ENCODE measurements at regions not wholly inside any gene's neighbourhood (a gene's known extent, or its start where the extent isn't known, plus 50 kb on each side); places are given as distances from the start of the nearest gene placed in this dataset.

DNA sequence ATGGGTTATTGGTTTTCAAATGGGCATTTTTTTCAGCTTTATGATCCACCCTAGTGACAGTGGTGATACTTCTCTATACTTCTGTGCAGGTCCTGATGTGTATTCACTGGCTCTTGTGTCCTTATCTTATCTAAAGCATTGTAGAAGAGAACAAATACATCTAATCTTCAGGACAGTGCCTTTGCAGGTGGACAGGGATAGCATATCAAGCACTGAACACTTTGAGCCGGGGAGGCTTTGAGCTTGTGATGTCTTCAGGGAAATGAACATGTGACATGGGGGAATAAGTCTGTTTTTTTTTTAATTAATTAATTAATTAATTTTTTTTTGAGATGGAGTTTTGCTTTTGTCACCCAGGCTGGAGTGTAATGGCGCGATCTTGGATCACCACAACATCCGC, 115.5 kb upstream of the KLF4 start:
- Histone ChIP-seq H3K27me3 (no peaks in the 10 kb centered on the region), H3K4me3 (no peak overlapping the region), H3K4me1 (no peaks in the 10 kb centered on the region), H3K9me3 (no peaks in the 10 kb centered on the region), H3K27ac (no peak overlapping the region), H3K36me3 (no peaks in the 10 kb centered on the region)
- WGBS, 2 donors, result 83 to 84% methylated on average over 4 of the region's 4 CpGs
- intact Hi-C loops (cut with DNase I), result no loop called here
- TF ChIP-seq, protein P1, sequence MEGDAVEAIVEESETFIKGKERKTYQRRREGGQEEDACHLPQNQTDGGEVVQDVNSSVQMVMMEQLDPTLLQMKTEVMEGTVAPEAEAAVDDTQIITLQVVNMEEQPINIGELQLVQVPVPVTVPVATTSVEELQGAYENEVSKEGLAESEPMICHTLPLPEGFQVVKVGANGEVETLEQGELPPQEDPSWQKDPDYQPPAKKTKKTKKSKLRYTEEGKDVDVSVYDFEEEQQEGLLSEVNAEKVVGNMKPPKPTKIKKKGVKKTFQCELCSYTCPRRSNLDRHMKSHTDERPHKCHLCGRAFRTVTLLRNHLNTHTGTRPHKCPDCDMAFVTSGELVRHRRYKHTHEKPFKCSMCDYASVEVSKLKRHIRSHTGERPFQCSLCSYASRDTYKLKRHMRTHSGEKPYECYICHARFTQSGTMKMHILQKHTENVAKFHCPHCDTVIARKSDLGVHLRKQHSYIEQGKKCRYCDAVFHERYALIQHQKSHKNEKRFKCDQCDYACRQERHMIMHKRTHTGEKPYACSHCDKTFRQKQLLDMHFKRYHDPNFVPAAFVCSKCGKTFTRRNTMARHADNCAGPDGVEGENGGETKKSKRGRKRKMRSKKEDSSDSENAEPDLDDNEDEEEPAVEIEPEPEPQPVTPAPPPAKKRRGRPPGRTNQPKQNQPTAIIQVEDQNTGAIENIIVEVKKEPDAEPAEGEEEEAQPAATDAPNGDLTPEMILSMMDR (IDR thresholded peaks at IDR 0.05), result no peak
- no peak for TF ChIP-seq POLR2A (IDR thresholded peaks at IDR 0.05)
- no peak for DNase-seq

DNA sequence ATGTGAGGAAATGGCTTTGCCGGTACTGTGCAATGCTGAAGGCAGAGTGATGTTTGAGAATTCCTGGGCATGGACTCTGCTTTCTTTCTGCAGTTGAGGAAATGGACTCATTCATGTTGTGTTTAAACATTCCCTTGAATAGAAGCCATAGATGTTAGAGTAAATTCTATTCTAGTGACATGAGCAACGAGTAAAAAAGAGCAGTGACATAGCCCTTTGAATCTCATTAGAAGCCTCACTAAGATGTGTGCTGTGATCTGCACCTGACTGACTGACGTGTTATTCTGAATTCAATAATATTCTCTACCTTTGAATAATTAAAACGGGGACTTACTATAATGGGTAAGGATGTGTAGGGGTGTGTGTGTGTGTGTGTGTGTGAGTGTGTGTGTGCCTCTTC, 113.7 kb upstream of the KLF4 start:
- Histone ChIP-seq H3K36me3 (no peaks in the 10 kb centered on the region), H3K4me3 (no peak overlapping the region), H3K27me3 (no peaks in the 10 kb centered on the region), H3K9me3 (no peaks in the 10 kb centered on the region), H3K4me1 (no peaks in the 10 kb centered on the region), H3K27ac (no peak overlapping the region)
- no peak for DNase-seq
- 60 to 72% methylated on average over 4 of the region's 4 CpGs for WGBS, 2 donors
- intact Hi-C loops (cut with DNase I), result no loop called here
- no peak for TF ChIP-seq POLR2A (IDR thresholded peaks at IDR 0.05)
- TF ChIP-seq, protein P1 (IDR thresholded peaks at IDR 0.05), result no peak

DNA sequence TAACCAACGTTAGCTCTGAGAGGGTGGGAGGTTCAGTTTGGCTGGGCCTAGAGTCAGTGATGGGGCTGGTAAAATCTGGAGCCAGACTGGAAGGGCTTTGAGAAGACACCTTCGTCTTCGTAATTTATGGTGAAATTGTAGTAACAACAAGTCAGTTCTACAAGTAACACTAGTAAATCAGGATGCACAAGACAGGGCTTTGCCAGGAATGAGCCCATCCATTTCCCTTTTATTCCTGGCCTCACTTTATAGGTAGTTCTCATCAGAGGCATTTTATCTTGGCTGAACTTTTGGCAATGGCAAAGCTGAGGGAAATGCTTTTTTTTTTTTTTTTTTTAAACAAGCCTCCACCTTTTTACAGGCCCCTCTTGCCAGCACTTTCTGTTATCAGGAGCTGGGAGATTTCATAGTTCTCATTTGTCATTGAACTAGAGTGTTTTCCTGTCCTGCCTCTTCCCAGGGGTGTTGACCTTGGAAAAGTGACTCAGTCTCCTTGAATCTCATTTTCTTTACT, 110.5 kb upstream of the KLF4 start:
- TF ChIP-seq, protein P1 (IDR thresholded peaks at IDR 0.05), result no peak
- no peak for TF ChIP-seq POLR2A (IDR thresholded peaks at IDR 0.05)
- Histone ChIP-seq H3K27me3 (no peaks in the 10 kb centered on the region), H3K27ac (peak overlapping the region in 1 of 4 donors; percentile 19), H3K9me3 (no peaks in the 10 kb centered on the region), H3K4me3 (no peak overlapping the region), H3K4me1 (no peaks in the 10 kb centered on the region), H3K36me3 (no peaks in the 10 kb centered on the region)
- DNase-seq, result no peak
- intact Hi-C loops (cut with DNase I), result no loop called here
- 64 to 65% methylated on average over 3 of the region's 3 CpGs for WGBS, 2 donors

DNA sequence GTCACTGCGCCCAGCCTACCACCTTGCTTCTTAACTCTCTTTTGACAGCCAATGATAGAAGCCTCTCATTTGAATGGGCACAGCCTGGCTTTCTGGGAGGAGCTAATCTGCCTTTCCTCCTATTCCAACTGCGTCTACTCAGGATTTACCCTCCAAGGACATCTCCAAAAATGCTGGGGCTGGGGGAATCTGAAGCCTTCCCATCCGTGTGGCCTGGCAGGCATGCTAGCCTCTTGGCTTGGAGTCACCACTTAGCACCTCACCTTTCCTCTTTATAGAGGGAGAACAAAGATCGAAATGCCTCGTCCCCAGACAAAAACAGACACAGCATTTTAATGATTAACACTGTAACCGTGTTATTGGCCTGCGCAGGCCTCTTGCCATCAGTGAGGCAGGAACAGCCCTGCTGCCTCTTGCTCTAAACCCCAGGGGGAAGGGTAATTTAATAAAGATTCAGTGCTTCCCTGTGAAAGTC, 108.2 kb upstream of the KLF4 start:
- 79 to 91% methylated on average over 7 of the region's 7 CpGs for WGBS, 2 donors
- Histone ChIP-seq H3K9me3 (no peaks in the 10 kb centered on the region), H3K36me3 (no peaks in the 10 kb centered on the region), H3K4me1 (no peaks in the 10 kb centered on the region), H3K4me3 (no peak overlapping the region), H3K27ac (no peak overlapping the region), H3K27me3 (no peaks in the 10 kb centered on the region)
- no peak for TF ChIP-seq POLR2A (IDR thresholded peaks at IDR 0.05)
- TF ChIP-seq, protein P1 (IDR thresholded peaks at IDR 0.05), result no peak
- DNase-seq, result no peak
- intact Hi-C loops (cut with DNase I), result no loop called here

DNA sequence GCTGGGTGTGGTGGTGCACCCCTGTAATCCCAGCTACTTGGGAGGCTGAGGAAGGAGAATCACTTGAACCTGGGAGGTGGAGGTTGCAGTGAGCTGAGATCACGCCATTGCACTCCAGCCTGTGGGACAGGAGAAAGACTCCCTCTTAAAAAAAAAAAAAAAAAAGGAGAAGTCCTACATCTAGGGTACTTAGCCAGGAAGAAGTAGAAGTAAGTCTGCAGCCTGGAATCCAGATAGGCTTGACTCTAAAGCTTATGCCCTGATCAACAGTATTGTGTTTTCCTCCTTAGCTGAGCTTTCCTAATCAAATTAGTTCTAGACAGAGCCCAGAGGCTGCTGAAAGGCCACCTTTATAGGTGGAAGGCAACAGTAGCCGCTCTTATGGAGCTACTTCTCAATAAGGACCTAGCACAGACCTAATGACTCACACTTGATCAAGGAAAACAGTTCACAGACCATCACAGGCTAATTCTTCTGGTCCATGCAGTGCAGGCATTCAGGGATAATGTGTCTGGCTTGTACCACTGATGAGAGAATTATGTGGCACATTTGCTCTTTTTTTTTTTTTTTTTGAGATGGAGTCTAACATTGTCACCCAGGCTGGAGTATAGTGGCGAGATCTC, 105.5 kb upstream of the KLF4 start:
- Histone ChIP-seq H3K27me3 (no peaks in the 10 kb centered on the region), H3K4me1 (no peaks in the 10 kb centered on the region), H3K4me3 (no peak overlapping the region), H3K9me3 (no peaks in the 10 kb centered on the region), H3K36me3 (no peaks in the 10 kb centered on the region), H3K27ac (no peak overlapping the region)
- TF ChIP-seq POLR2A (IDR thresholded peaks at IDR 0.05), result no peak
- TF ChIP-seq, protein P1 (IDR thresholded peaks at IDR 0.05), result no peak
- 85 to 92% methylated on average over 2 to 3 of the region's 3 CpGs for WGBS, 2 donors
- intact Hi-C loops (cut with DNase I), result no loop called here
- DNase-seq, result no peak
